ENCODE measurements at regions not wholly inside any gene's neighbourhood (a gene's known extent, or its start where the extent isn't known, plus 50 kb on each side); places are given as distances from the start of the nearest gene placed in this dataset.
"Not testable (repeated sequence)": the region's sequence is repeated elsewhere in the genome, so short reads cannot be mapped to it uniquely, and the experiment has no call there.

GRCh38 chr5:164139423-164139822 is 634.0 kb downstream of the MAT2B start:
- TF ChIP-seq, protein P1, sequence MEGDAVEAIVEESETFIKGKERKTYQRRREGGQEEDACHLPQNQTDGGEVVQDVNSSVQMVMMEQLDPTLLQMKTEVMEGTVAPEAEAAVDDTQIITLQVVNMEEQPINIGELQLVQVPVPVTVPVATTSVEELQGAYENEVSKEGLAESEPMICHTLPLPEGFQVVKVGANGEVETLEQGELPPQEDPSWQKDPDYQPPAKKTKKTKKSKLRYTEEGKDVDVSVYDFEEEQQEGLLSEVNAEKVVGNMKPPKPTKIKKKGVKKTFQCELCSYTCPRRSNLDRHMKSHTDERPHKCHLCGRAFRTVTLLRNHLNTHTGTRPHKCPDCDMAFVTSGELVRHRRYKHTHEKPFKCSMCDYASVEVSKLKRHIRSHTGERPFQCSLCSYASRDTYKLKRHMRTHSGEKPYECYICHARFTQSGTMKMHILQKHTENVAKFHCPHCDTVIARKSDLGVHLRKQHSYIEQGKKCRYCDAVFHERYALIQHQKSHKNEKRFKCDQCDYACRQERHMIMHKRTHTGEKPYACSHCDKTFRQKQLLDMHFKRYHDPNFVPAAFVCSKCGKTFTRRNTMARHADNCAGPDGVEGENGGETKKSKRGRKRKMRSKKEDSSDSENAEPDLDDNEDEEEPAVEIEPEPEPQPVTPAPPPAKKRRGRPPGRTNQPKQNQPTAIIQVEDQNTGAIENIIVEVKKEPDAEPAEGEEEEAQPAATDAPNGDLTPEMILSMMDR (IDR thresholded peaks at IDR 0.05; ENCODE audit: extremely low read depth, insufficient read depth, missing control alignments), result no peak
- in situ Hi-C loops (cut with MboI; ENCODE audit: low pct_unique_long_range_greater_than_20kb, low sequenced_read_pairs, unreplicated experiment), result no loop called here
- DNase-seq (ENCODE audit: low spot score), result no peak

- in situ Hi-C loops (cut with MboI; ENCODE audit: low pct_unique_long_range_greater_than_20kb, low sequenced_read_pairs, unreplicated experiment), result no loop called here
- TF ChIP-seq, protein P1 (IDR thresholded peaks at IDR 0.05; ENCODE audit: extremely low read depth, insufficient read depth, missing control alignments), result no peak
- DNase-seq (ENCODE audit: low spot score), result no peak
These were observed 640.0 kb downstream of the MAT2B start for GRCh38 chr5:164145458-164145857.

GRCh38 chr5:164146223-164146622 is 640.8 kb downstream of the MAT2B start:
- DNase-seq (ENCODE audit: low spot score), result no peak
- TF ChIP-seq, protein P1 (IDR thresholded peaks at IDR 0.05; ENCODE audit: extremely low read depth, insufficient read depth, missing control alignments), result no peak
- in situ Hi-C loops (cut with MboI; ENCODE audit: low pct_unique_long_range_greater_than_20kb, low sequenced_read_pairs, unreplicated experiment), result no loop called here

GRCh38 chr5:164148292-164148691 is 642.9 kb downstream of the MAT2B start:
- no peak for DNase-seq (ENCODE audit: low spot score)
- TF ChIP-seq, protein P1 (IDR thresholded peaks at IDR 0.05; ENCODE audit: extremely low read depth, insufficient read depth, missing control alignments), result no peak
- in situ Hi-C loops (cut with MboI; ENCODE audit: low pct_unique_long_range_greater_than_20kb, low sequenced_read_pairs, unreplicated experiment), result no loop called here

GRCh38 chr5:164152539-164152938 is 647.1 kb downstream of the MAT2B start:
- in situ Hi-C loops (cut with MboI; ENCODE audit: low pct_unique_long_range_greater_than_20kb, low sequenced_read_pairs, unreplicated experiment); DNase-seq (ENCODE audit: low spot score): not testable (repeated sequence)

- TF ChIP-seq, protein P1 (IDR thresholded peaks at IDR 0.05; ENCODE audit: extremely low read depth, insufficient read depth, missing control alignments), result no peak
- in situ Hi-C loops (cut with MboI; ENCODE audit: low pct_unique_long_range_greater_than_20kb, low sequenced_read_pairs, unreplicated experiment), result no loop called here
- DNase-seq (ENCODE audit: low spot score), result no peak
These were observed 648.2 kb downstream of the MAT2B start for GRCh38 chr5:164153469-164154172.

GRCh38 chr5:164170814-164171213 is 665.4 kb downstream of the MAT2B start:
- in situ Hi-C loops (cut with MboI; ENCODE audit: low pct_unique_long_range_greater_than_20kb, low sequenced_read_pairs, unreplicated experiment), result no loop called here
- DNase-seq (ENCODE audit: low spot score), result no peak
- TF ChIP-seq, protein P1 (IDR thresholded peaks at IDR 0.05; ENCODE audit: extremely low read depth, insufficient read depth, missing control alignments), result no peak
